ENCODE measurements at regions not wholly inside any gene's neighbourhood (a gene's known extent, or its start where the extent isn't known, plus 50 kb on each side); places are given as distances from the start of the nearest gene placed in this dataset.
A peak's percentile ranks its signal among the peaks of the same experiment; 100 is the strongest.
"Not testable (repeated sequence)": the region's sequence is repeated elsewhere in the genome, so short reads cannot be mapped to it uniquely, and the experiment has no call there.

DNA sequence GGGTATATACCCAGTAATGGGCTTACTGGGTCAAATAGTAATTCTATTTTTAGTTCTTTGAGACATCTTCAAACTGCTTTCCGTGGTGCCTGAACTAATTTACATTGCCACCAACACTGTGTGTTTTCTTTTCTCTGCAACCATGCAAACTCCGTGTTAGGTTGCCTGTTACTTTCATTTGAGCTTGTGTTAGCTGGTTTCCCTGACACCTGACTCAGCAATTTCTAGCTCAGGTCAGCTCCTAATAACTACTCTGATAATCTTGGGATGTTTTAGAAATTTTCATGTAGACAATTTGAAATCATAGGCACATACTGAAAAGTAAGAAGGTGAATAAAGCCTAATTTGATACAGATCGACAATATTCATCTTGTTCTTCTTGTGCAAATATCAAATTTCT is 132.3 kb downstream of the ADCYAP1 start:
- DNase-seq (ENCODE audit: insufficient read length, low spot score) (no peak), FAIRE-seq (no peak)

DNA sequence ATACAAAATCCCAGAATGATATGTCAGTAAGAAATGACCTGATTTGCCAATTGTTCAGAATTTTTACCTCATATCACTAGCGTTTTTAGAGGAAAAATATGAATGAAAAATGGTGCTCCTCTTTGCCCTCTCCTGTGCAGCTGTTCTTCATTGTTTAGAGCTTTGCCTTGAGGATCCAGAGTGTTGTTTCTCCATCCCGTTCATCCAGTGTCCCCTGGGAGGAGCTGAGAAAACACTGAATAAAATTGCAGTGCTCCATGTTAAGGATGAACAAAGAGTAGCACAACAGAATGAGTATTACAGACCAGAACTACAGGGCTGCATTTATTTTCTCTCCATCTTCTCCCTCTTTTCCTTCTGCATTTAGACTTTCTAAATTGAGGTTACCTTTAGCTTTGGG is 133.1 kb downstream of the ADCYAP1 start:
- FAIRE-seq, result no peak
- no peak for DNase-seq (ENCODE audit: insufficient read length, low spot score)

DNA sequence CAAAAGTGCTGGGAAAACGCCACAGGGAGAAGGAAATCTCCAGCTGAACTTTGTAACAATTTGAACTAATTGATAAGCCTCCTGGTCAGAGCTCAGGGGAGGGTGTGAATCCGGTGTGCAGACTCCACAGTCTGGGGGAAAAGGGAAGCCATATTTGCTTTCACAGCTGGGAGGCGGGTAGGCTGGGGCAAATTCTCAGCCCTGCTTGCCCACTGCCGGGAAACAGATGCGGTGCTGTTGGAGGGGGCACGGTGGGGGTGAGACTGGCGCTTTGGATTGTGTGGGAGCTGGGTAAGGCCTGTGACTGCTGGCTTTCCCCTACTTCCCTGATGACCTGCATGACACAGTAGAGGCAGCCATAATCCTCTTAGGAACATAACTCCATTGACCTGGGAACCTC is 134.8 kb downstream of the ADCYAP1 start:
- FAIRE-seq, result no peak

DNA sequence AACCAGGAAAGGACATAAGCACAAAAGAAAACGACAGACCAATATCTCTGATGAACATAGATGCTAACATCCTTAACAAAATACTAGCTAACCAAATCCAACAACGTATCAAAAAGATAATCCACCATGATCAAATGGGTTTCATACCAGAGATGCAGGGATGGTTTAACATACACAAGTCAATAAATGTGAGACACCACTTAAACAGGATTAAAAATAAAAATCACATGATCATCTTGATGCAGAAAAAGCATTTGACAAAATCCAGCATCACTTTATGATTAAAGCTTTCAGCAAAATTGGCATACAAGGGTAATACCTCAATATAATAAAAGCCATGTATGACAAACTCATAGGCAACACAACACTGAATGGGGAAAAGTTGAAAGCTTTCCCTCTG is 138.4 kb downstream of the ADCYAP1 start:
- DNase-seq (ENCODE audit: insufficient read length, low spot score); FAIRE-seq: not testable (repeated sequence)

More for the DNA sequence above, 134.8 kb downstream of the ADCYAP1 start:
- no peak for DNase-seq (ENCODE audit: insufficient read length, low spot score)

DNA sequence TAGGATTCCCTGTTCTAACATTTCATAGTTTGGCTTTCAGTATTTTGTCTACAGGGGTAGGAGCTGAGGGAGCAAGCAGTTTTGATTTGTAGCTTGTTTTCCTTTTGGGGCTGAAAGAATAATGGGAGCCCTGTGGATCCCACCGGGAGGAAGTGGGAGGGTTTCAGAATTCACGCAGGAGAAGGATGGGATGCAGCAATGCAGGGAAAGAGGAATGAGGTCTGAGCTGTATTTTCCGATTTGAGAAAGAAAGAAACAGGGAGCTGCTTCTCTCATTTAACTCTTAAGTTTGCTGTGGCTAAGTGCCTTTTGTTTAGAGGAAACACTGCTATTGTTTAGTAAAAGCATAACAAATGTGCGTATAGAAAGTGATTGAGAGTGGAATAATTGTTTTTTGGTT is 141.0 kb downstream of the ADCYAP1 start:
- no peak for FAIRE-seq
- DNase-seq (ENCODE audit: insufficient read length, low spot score), result no peak

DNA sequence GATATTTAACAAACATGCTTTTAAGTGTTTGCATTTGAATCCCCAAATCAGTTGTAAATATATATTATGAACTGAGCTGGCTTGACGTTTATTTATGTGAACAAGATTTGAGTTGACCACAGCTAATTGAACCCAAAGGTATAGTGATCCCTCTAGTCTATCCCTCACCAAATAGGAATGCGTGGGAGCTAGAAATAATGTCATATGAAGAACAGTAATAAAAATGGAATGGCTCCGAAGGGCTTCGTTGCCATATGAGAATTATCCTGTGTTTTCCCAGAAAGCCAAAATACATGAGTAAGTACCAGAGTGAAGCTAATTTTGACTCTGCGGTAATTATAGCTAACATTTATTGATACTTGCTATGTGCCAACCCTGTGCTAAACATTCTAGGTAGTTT is 142.7 kb downstream of the ADCYAP1 start:
- FAIRE-seq, result peak; percentile 69
- DNase-seq (ENCODE audit: insufficient read length, low spot score), result peak; percentile 24

DNA sequence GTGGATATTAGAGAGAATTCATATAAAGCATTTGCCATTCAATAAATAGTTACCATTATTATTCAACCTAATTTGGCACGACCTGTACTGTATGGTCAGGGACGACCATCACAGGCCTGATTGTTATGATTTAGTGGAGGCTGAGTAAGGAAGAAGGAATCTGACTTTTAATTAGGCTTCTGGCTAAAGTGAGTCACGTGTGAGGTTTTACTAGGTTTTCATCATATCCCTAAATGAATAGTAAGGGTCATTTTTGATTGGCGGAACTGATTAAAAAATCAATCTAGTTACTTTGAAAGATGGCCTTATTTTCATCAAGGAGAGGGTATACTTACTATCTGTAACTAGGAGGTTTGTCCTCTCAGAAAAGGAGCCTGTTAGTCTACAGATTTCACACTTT is 143.4 kb downstream of the ADCYAP1 start:
- DNase-seq (ENCODE audit: insufficient read length, low spot score) (no peak), FAIRE-seq (no peak)

DNA sequence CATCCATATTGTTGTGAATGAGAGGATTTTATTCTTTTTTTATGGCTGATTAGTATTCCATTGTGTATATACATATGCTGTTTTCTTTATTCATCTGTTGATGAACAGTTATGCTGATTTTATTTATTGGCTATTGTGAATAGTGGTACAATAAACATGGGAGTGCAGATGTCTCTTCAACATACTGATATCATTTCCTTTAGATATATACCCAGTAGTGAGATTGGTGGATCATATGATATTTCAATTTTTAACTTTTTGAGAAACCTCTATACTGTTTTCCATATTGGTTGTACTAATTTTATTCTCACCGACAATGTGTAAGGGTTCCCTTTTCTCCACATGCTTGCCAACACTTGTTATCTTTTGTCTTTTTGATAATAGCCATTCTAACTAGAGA is 144.5 kb downstream of the ADCYAP1 start:
- no peak for FAIRE-seq
- no peak for DNase-seq (ENCODE audit: insufficient read length, low spot score)

DNA sequence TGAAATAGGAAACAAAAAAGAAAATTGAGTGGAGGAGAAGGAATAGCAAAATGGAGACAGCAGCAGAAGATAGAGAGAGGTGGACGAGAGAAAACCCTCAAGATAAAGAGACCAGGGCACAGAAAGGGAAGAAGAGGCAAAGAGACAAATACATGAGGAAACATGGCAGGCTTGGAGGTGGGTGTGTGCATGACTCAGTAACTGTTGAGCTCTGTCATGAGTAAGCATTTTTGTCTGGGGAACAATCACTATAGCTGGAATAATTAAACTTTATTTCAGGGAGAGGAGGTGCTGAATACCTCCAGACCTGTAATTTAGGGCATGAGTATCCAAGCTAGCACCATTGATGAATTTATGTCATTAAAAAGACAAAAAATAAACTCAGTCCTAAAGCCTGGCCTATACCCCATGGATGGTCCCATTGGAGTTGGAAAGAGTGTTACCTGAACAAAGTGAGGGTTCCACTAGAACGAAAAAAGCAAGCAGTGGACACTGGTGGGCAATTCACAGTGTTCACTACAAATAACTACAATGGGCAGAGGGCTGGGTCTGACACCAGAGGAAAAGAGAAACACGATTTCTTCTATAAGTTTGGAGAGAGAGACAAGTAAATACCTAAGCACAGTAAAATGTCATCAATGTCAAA is 145.5 kb downstream of the ADCYAP1 start:
- DNase-seq (ENCODE audit: insufficient read length, low spot score) (no peak), FAIRE-seq (no peak)

DNA sequence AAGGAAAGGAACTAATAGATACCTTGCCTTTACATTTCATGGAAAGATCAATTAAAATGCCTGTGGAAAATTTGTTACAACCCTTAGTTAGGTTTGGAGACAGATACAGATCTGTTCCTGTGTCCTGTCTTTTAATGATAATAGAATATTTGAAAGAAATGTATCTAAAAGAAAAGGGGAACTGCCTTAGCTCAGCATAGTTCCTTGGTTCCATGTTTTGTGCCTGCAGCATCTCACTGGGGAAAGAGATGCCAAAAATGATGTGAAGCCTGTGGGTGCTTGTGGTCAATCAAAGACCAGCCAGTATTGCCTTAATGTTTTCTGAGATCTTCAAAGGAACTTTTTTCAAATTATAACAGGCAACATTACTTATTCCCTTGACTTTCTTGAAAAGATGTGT is 147.6 kb downstream of the ADCYAP1 start:
- FAIRE-seq, result no peak
- DNase-seq (ENCODE audit: insufficient read length, low spot score), result no peak

DNA sequence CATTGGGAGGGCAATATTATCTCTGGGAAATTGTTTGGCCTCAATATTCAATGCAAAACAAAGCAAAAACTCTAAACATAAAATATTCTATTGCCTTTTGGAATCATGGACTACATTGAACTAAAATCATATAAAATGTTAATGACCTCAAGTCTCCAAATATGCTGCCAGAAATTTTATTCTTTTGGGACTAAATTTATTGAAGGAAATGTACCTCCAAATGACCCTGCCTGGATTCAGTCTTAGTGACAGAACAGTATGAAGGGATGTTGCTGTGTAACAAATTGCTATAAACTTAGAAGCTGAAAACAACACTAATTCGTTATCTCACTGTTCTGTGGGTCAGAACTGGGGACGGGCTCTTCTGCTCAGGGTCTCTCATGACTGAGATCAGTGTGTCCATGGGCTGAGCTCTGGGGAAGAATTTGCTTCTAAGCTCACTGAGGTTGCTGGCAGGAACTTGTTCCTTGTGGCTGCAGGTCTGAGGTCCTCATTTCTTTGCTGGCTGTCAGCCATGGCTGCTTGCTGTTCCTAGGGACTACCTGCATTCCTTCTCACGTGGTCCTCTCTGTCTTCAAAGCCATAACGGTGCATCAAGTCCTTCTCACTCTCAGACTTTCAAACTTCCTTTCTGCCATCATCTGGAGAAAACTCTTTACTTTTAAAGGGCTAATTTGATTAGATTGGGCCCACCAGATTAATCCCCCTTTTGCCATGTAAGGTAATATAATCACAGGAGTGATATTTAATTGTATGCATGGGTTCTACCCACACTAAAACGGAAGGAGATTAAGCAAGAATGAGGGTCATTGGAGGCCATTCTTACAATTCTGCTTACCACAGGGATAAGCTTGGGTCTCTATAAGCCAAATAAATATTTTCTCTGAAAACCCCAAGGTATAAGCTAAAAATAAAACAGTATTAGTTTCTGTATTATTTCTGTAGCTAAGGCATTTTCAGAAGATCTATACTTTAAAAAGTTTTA is 149.0 kb downstream of the ADCYAP1 start:
- FAIRE-seq, result no peak

DNA sequence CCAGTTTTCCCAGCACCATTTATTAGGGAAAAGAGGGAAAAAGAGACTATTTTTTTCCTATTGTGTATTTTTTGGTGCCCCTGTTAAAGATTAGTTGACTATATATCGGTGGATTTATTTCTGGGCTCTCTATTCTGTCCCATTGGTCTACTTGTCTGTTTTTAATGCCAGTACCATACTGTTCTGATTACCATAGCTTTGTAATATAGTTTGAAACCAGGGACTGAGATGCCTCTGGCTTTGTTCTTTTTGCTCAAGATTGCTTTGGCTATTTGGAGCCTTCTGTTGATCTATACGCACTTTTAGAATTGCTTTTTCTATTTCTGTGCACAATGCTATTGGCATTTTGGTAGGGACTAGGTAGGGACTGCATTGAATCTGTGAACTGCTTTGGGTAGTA is 151.7 kb downstream of the ADCYAP1 start:
- no peak for DNase-seq (ENCODE audit: insufficient read length, low spot score)
- FAIRE-seq, result no peak

More for the DNA sequence above, 149.0 kb downstream of the ADCYAP1 start:
- DNase-seq (ENCODE audit: insufficient read length, low spot score), result no peak

DNA sequence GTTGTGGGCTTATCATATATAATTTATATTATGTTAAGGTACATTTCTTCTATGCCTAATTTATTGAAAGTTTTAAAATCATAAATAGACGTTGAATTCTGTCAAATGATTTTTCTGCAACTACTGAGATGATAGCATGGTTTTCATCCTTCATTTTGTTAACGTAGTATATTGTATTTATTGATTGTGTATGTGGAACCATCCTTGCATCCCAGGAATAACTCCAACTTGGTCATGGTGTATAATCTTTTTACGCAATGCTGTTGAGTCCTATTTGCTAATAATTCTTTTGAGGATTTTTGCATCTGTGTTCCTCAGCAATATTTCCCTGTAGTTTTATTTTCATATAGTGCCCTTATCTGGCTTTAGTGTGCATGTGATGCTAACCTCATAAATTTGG is 152.7 kb downstream of the ADCYAP1 start:
- DNase-seq (ENCODE audit: insufficient read length, low spot score) (no peak), FAIRE-seq (no peak)

DNA sequence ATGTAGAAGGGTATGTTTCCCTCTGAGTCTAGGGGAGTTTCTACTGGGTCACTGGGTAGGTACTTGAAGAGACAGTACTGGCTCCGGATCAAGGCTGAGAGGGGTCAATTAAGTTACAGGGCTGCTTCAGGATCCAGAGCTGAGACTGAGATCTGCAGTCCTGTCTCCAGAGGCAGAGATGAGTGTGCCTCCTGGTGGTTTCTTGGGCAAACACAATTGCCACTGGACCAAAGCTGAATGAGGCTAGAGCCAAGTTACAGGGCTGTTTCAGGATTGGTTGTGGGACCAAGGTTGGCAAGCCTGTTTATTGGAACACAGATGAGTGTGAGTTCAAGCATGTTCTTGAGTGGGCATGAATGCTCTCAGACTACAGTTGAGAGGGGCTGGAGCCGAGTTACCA is 157.9 kb downstream of the ADCYAP1 start:
- FAIRE-seq, result no peak

DNA sequence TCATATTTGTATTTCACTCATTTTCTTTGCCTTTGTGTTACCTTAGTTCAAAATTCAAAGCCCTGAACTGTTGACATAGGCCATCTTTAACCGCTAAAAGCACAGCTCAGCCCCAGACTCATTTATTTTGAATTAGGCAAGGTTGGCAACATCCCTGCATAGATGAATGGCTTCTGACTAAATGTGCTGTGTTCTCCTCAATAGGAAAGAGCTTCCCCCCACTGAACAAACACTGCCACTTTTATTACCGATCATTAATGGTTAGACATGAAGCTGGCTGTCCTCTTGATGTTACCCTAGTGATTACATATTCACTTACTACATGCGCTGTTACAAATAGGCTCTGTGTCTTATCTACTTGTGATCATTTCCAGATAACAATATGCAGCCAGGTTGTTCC is 170.7 kb downstream of the ADCYAP1 start:
- FAIRE-seq (no peak), DNase-seq (ENCODE audit: insufficient read length, low spot score) (no peak)

More for the DNA sequence above, 157.9 kb downstream of the ADCYAP1 start:
- DNase-seq (ENCODE audit: insufficient read length, low spot score), result no peak

DNA sequence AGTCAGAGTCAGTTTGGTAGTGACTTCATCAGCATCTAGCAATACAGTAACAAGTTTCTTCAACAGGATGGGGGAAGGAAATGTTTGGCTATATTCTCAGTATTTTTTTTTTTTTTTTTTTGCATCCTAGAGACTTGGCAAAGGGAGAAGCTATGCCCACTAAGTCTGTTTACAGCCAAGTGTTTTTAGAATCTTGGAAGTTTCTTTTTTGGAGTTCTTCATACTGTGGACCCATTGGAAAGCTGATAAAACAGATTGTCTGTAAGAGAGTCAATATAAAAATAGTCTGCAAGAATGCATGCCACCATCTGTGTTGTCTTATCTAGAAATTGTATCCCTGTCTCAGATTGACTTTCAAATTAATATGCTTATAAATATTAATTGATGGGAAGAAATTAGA is 171.2 kb downstream of the ADCYAP1 start:
- no peak for FAIRE-seq
- DNase-seq (ENCODE audit: insufficient read length, low spot score), result no peak

DNA sequence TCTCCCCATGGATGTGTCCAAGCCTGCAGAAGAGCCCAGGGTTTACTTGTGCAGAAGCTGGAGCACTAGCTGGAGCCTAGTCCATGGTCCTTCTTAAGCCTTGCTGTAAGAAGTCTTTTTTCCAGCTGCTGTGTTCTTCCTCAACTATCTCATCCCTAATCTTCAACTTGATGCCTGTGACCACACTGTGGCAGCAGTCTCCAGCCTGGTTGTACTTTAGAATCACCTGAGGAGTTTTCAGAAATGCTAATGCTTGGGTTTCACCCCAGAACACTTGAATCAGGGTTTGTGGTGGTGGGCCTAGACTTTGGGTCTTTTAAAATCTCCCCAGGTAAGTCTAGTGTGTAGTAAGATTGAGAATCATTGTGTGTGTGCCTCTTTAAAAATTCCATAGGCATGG is 173.6 kb downstream of the ADCYAP1 start:
- FAIRE-seq, result no peak
- DNase-seq (ENCODE audit: insufficient read length, low spot score), result no peak

DNA sequence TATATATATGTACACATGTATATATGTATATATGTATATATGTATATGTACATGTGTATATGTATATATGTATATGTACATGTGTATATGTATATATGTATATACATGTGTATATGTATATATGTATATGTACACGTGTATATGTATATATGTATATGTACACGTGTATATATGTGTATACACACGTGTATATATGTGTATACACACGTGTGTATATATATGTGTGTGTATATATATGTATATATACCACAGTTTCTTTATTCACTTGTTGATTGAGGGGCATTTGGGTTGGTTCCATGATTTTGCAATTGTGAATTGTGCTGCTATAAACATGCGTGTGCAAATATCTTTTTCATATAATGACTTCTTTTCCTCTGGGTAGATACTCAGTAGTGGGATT is 179.0 kb downstream of the ADCYAP1 start:
- FAIRE-seq; DNase-seq (ENCODE audit: insufficient read length, low spot score): not testable (repeated sequence)

DNA sequence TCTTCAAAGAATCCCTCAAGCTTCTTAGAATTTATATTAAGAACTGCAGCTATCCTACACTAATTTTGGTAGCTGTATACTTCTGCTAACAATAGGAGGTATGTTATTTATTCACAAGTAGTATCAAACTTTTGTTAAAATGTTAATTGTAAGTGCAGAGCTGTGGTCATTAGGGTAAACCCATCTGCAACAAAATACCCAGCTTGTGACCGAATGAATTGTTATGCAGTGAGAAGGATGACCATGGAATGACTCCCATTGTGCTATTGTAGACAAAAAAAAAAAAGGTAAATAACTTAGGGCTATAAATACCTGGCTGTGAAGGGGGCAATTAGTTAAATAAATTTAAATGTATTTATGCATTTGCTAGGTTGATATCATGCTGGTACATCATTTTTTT is 186.1 kb downstream of the ADCYAP1 start:
- DNase-seq (ENCODE audit: insufficient read length, low spot score) (no peak), FAIRE-seq (no peak)

DNA sequence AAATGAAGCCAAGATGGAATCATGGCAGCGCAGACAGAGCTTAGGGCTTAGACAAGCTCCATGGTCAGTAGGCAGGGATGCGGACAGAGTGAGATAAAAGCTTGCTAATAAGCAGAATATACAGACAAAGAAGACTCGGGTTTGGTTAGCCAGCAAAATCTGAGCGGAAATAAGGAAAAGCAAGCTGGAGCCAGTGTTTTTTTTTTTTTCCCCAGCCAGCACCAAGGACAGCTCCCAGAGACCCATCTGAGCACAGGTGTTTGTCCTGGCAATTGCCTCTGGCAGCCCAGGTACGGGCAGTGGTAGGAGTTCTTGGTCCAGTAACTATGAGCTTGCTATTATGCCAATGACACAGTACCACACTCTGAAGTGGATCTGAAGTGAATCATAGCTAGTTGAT is 187.6 kb downstream of the ADCYAP1 start:
- no peak for DNase-seq (ENCODE audit: insufficient read length, low spot score)
- no peak for FAIRE-seq

DNA sequence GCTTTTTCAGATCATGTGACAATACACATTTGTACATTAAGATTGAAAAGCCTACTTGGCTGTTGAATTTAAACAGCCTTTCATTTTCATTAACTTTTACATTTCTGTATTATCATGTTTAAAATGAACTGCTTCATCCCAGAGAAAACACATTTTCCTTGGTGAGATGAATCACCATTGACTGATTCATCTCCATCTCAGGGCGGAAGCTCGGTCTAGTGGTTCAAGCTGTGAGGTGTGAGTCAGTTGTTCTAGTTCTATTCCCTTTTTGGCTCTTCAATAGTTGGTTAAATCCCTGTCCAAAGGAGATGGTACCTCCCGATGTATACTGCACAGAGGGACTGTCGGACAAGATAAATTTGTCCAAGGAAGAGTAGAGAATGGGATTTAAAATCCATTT is 189.7 kb downstream of the ADCYAP1 start:
- peak; percentile 20 for DNase-seq (ENCODE audit: insufficient read length, low spot score)
- FAIRE-seq, result no peak
